GM11168 (cell line): ENCODE measurements at regions not wholly inside any gene's neighbourhood (a gene's known extent, or its start where the extent isn't known, plus 50 kb on each side); places are given as distances from the start of the nearest gene placed in this dataset.
"Not testable (repeated sequence)": the region's sequence is repeated elsewhere in the genome, so short reads cannot be mapped to it uniquely, and the experiment has no call there.

Experiments
- in situ Hi-C: fragments of 300-500 bp; cut with MboI; formaldehyde crosslinking; loops from one replicate; pipeline ENCODE4 v1.12.0; 2022; ENCODE audit warnings: low sequenced_read_pairs; ENCODE audit not compliant: unreplicated experiment

- in situ Hi-C loops = no loop called here
Measured at GRCh38 chr12:94863321-94864035, 140.0 kb downstream of the NDUFA12 start.

- in situ Hi-C loops = no loop called here
Measured at GRCh38 chr12:94862421-94862820, 141.1 kb downstream of the NDUFA12 start.

GRCh38 chr12:94856324-94856723, 147.2 kb downstream of the NDUFA12 start:
- in situ Hi-C loops = no loop called here

GRCh38 chr12:94855853-94856252, 147.6 kb downstream of the NDUFA12 start:
- in situ Hi-C loops = no loop called here

- in situ Hi-C loops = no loop called here
Measured at GRCh38 chr12:94851396-94852028, 152.0 kb downstream of the NDUFA12 start.

GRCh38 chr12:94849411-94849976, 154.0 kb downstream of the NDUFA12 start:
- in situ Hi-C loops = no loop called here

- in situ Hi-C loops = no loop called here
Measured at GRCh38 chr12:94848966-94849365, 154.5 kb downstream of the NDUFA12 start.

- in situ Hi-C loops = no loop called here
Measured at GRCh38 chr12:94845110-94845509, 158.4 kb downstream of the NDUFA12 start.

- in situ Hi-C loops = no loop called here
Measured at GRCh38 chr12:94844452-94844851, 159.0 kb downstream of the NDUFA12 start.

- in situ Hi-C loops = no loop called here
Measured at GRCh38 chr12:94841904-94842610, 161.4 kb downstream of the NDUFA12 start.

GRCh38 chr12:94841177-94841576, 162.3 kb downstream of the NDUFA12 start:
- in situ Hi-C loops = no loop called here

GRCh38 chr12:94839347-94839746, 164.2 kb downstream of the NDUFA12 start:
- in situ Hi-C loops = no loop called here

GRCh38 chr12:94836952-94837670, 166.4 kb downstream of the NDUFA12 start:
- in situ Hi-C loops = not testable (repeated sequence)

- in situ Hi-C loops = no loop called here
Measured at GRCh38 chr12:94834036-94834625, 169.4 kb downstream of the NDUFA12 start.

- in situ Hi-C loops = no loop called here
Measured at GRCh38 chr12:94832780-94833681, 170.5 kb downstream of the NDUFA12 start.

- in situ Hi-C loops = no loop called here
Measured at GRCh38 chr12:94832105-94832504, 171.4 kb downstream of the NDUFA12 start.

- in situ Hi-C loops = no loop called here
Measured at GRCh38 chr12:94831081-94831751, 172.3 kb downstream of the NDUFA12 start.

- in situ Hi-C loops = no loop called here
Measured at GRCh38 chr12:94829552-94829951, 173.9 kb downstream of the NDUFA12 start.
